HCT116 (cell line): ENCODE measurements at regions not wholly inside any gene's neighbourhood (a gene's known extent, or its start where the extent isn't known, plus 50 kb on each side); places are given as distances from the start of the nearest gene placed in this dataset.

Experiments
- ATAC-seq: fragments of 200-7000 bp; cut with Tn5 transposase; 2 replicates; pipeline ENCODE4 v1.9.1; 2020; ENCODE audit warnings: mild to moderate bottlenecking, moderate library complexity
- BruUV-seq: library from RNA; stranded (reverse); fragments of 400-500 nt; replicated peaks from 2 replicates; lab custom pipeline; 2021; lab: Mats Ljungman, UMichigan
- CTCF ChIA-PET: fragments of 300-600 bp; sonication (Branson Sonifier 250); formaldehyde crosslinking; loops from one replicate; lab custom pipeline; 2021; ENCODE audit warnings: antibody characterized with exemption; lab: Charles Lee
- POLR2A ChIA-PET: fragments of 300-600, 350-600 bp; sonication (Branson Sonifier 250); formaldehyde crosslinking; loops from one replicate; lab custom pipeline; 2021; ENCODE audit warnings: antibody characterized with exemption; lab: Charles Lee
- RAD21 ChIA-PET, 2 experiments: fragments of 300-600 bp; sonication (Branson Sonifier 250); formaldehyde crosslinking; loops; one replicate each; lab custom pipeline; 2023; ENCODE audit warnings: low total read pairs in 2 of 2; ENCODE audit not compliant: uncharacterized antibody in 2 of 2, unreplicated experiment in 2 of 2, low non-redundant PET in 1 of 2; lab: Charles Lee
- DNase-seq: peaks from one replicate; pipeline ENCODE4 v3.0.0-alpha.2; 2010; ENCODE audit warnings: low read depth, low spot score
- H2AFZ ChIP-seq: fragments of 200-600 bp; shearing (Covaris generic), sonication (generic); 2 replicates; pipeline ENCODE4 v1.6.1; 2017; ENCODE audit warnings: low read depth, mixed run types, mixed read lengths, antibody characterized with exemption, low read length; ENCODE audit not compliant: poor library complexity, severe bottlenecking
- H3K27ac ChIP-seq: 2 replicates; pipeline ENCODE4 v1.5.1; 2012; ENCODE audit warnings: low read depth, low read length
- H3K27me3 ChIP-seq: fragments of 200-600 bp; sonication (generic); 2 replicates; pipeline ENCODE4 v1.6.1; 2016; ENCODE audit warnings: mixed run types, low read length, mixed read lengths; ENCODE audit not compliant: insufficient read depth
- H3K36me3 ChIP-seq, 2 experiments: fragments of 200-500 bp in 1 of 2; fragments of 200-600 bp in 1 of 2; sonication (Bioruptor generic) in 1 of 2; sonication (generic) in 1 of 2; 2 replicates each; pipeline versions ENCODE4 v1.5.1 to v1.6.1; 2014 to 2016; ENCODE audit warnings: low read length in 2 of 2, inconsistent platforms in 1 of 2, mixed read lengths in 1 of 2, mixed run types in 1 of 2; ENCODE audit not compliant: insufficient read depth in 2 of 2, control insufficient read depth in 1 of 2
- H3K4me1 ChIP-seq, 2 experiments: fragments of 200-600 bp in 1 of 2; sonication (generic) in 1 of 2; 2 replicates each; pipeline versions ENCODE4 v1.5.1 to v1.6.1; 2012 to 2017; ENCODE audit warnings: low read length in 2 of 2, inconsistent platforms in 1 of 2, mild to moderate bottlenecking in 1 of 2, mixed read lengths in 1 of 2, mixed run types in 1 of 2, moderate library complexity in 1 of 2; ENCODE audit not compliant: insufficient read depth in 2 of 2, control insufficient read depth in 1 of 2
- H3K4me2 ChIP-seq: fragments of 200-600 bp; sonication (generic); 2 replicates; pipeline ENCODE4 v1.6.1; 2017; ENCODE audit warnings: mixed run types, low read length, mixed read lengths
- H3K4me3 ChIP-seq, 2 experiments: fragments of 200-600 bp in 1 of 2; sonication (generic) in 1 of 2; replicated peaks in 1 of 2; 2 replicates each; pipeline ENCODE4 v1.5.1; 2011 to 2016; ENCODE audit warnings: low read length in 2 of 2, control low read depth in 1 of 2, low read depth in 1 of 2, mild to moderate bottlenecking in 1 of 2, mixed read lengths in 1 of 2, mixed run types in 1 of 2
- H3K79me2 ChIP-seq: fragments of 200-600 bp; sonication (generic); 2 replicates; pipeline ENCODE4 v1.6.1; 2017; ENCODE audit warnings: mild to moderate bottlenecking, mixed run types, low read length, moderate library complexity, mixed read lengths; ENCODE audit not compliant: insufficient read depth
- H3K9ac ChIP-seq: fragments of 200-600 bp; sonication (generic); 2 replicates; pipeline ENCODE4 v1.6.1; 2016; ENCODE audit warnings: low read length, mixed read lengths
- H3K9me2 ChIP-seq: fragments of 200-600 bp; sonication (generic), shearing (Covaris generic); 2 replicates; pipeline ENCODE4 v1.6.1; 2017; ENCODE audit warnings: mixed run types, mild to moderate bottlenecking, moderate library complexity; ENCODE audit not compliant: insufficient read depth
- H3K9me3 ChIP-seq, 2 experiments: fragments of 200-500 bp in 1 of 2; fragments of 200-600 bp in 1 of 2; sonication (Bioruptor generic) in 1 of 2; sonication (generic) in 1 of 2; 2 replicates each; pipeline ENCODE4 v1.6.1; 2014 to 2017; ENCODE audit warnings: low read length in 2 of 2, mixed read lengths in 2 of 2, inconsistent platforms in 1 of 2, low read depth in 1 of 2, mild to moderate bottlenecking in 1 of 2, mixed run types in 1 of 2, moderate library complexity in 1 of 2; ENCODE audit not compliant: control insufficient read depth in 1 of 2, insufficient read depth in 1 of 2
- H4K20me1 ChIP-seq: fragments of 200-600 bp; sonication (generic), shearing (Covaris generic); 2 replicates; pipeline ENCODE4 v1.6.1; 2017; ENCODE audit warnings: mixed run types, mild to moderate bottlenecking, moderate library complexity; ENCODE audit not compliant: insufficient read depth
- ATF3 ChIP-seq: IDR thresholded peaks from 2 replicates; pipeline ENCODE4 v1.6.1; 2012
- CEBPB ChIP-seq: IDR thresholded peaks from 2 replicates; pipeline ENCODE4 v1.6.1; 2012; ENCODE audit warnings: low read depth
- CTCF ChIP-seq, 3 experiments: fragments of 200-600 bp in 1 of 3; sonication (generic) in 1 of 3; IDR thresholded peaks in 2 of 3; conservative IDR thresholded peaks in 1 of 3; 2 replicates each; pipeline ENCODE4 v1.5.1; 2012 to 2017; ENCODE audit warnings: low read depth in 2 of 3, low read length in 2 of 3, antibody characterized with exemption in 1 of 3, borderline replicate concordance in 1 of 3, control low read depth in 1 of 3, mild to moderate bottlenecking in 1 of 3, mixed read lengths in 1 of 3, mixed run types in 1 of 3, moderate library complexity in 1 of 3; ENCODE audit not compliant: insufficient read depth in 1 of 3
- ELF1 ChIP-seq: IDR thresholded peaks from 2 replicates; pipeline ENCODE4 v1.6.1; 2012; ENCODE audit warnings: low read depth, borderline replicate concordance
- EZH2 ChIP-seq: fragments of 200-600 bp; sonication (generic); IDR thresholded peaks from 2 replicates; pipeline ENCODE4 v1.6.1; 2017; ENCODE audit warnings: antibody characterized with exemption, mixed run types
- EZH2phosphoT487 ChIP-seq: fragments of 200-600 bp; IDR thresholded peaks from 2 replicates; pipeline ENCODE4 v1.6.1; 2018; ENCODE audit warnings: antibody characterized with exemption, borderline replicate concordance
- FOSL1 ChIP-seq: IDR thresholded peaks from 2 replicates; pipeline ENCODE4 v1.6.1; 2012; ENCODE audit warnings: low read depth
- JUND ChIP-seq: IDR thresholded peaks from 2 replicates; pipeline ENCODE4 v1.6.1; 2012
- MAX ChIP-seq: IDR thresholded peaks from 2 replicates; pipeline ENCODE4 v1.6.1; 2012
- POLR2A ChIP-seq: IDR thresholded peaks from 2 replicates; pipeline ENCODE4 v1.7.0; 2011; ENCODE audit warnings: borderline replicate concordance; ENCODE audit not compliant: insufficient read depth, insufficient read length; ENCODE audit errors: extremely low read depth
- RAD21 ChIP-seq: IDR thresholded peaks from 2 replicates; pipeline ENCODE4 v1.6.1; 2012; ENCODE audit warnings: low read depth, mild to moderate bottlenecking
- REST ChIP-seq: IDR thresholded peaks from 2 replicates; pipeline ENCODE4 v1.6.1; 2012; ENCODE audit warnings: low read depth
- SIN3A ChIP-seq: IDR thresholded peaks from 2 replicates; pipeline ENCODE4 v1.6.1; 2012; ENCODE audit warnings: low read depth
- SP1 ChIP-seq: IDR thresholded peaks from 2 replicates; pipeline ENCODE4 v1.6.1; 2012; ENCODE audit warnings: low read depth
- SRF ChIP-seq: IDR thresholded peaks from 2 replicates; pipeline ENCODE4 v1.6.1; 2012; ENCODE audit warnings: low read depth
- YY1 ChIP-seq: IDR thresholded peaks from 2 replicates; pipeline ENCODE4 v1.6.1; 2011; ENCODE audit warnings: low read length, low read depth, moderate library complexity, mild to moderate bottlenecking; ENCODE audit not compliant: insufficient replicate concordance; ENCODE audit errors: extremely low read depth
- ZBTB33 ChIP-seq: IDR thresholded peaks from 2 replicates; pipeline ENCODE4 v1.6.1; 2011; ENCODE audit warnings: mild to moderate bottlenecking, low read length, moderate library complexity; ENCODE audit not compliant: insufficient replicate concordance; ENCODE audit errors: extremely low read depth
- ZFX ChIP-seq: fragments of 450-650 bp; IDR thresholded peaks from 2 replicates; pipeline ENCODE4 v1.6.1; 2017
- intact Hi-C: fragments of 100-400 bp; cut with micrococcal nuclease; formaldehyde crosslinking; loops from 2 replicates; pipeline ENCODE4 v1.10.0; 2022

GRCh38 chr16:79826732-79827475 is 226.4 kb upstream of the MAF start:
- DNase-seq (no peak), ATAC-seq (no peak)
- Histone ChIP-seq H3K4me3 (no peak overlapping the region), H3K36me3 (no peaks in the 10 kb centered on the region), H3K9me2 (no peaks in the 10 kb centered on the region), H3K27me3 (no peaks in the 10 kb centered on the region), H3K4me2 (no peak overlapping the region), H3K27ac (no peak overlapping the region), H2AFZ (no peak overlapping the region), H3K9me3 (peaks cover 31 to 50% of the 10 kb centered on the region in 2 experiments; a peak in 2 of 4 replicates), H3K4me1 (no peaks in the 10 kb centered on the region), H3K9ac (no peak overlapping the region), H3K79me2 (no peaks in the 10 kb centered on the region), H4K20me1 (no peaks in the 10 kb centered on the region)
- BruUV-seq = no TSS peak
- RAD21 ChIA-PET = no interaction called here
- intact Hi-C loops = no loop called here
- CTCF ChIA-PET = no interaction called here
- POLR2A ChIA-PET = no interaction called here
- TF ChIP-seq SP1 (no peak), JUND (no peak), SIN3A (no peak), YY1 (no peak), FOSL1 (no peak), EZH2phosphoT487 (no peak), MAX (no peak), SRF (no peak), ELF1 (no peak), EZH2 (no peak), POLR2A (no peak), ZBTB33 (no peak), CTCF (IDR thresholded peaks at IDR 0.05 in 2 of 3, conservative IDR thresholded peaks at IDR 0.05 in 1 of 3; ENCODE audit: borderline replicate concordance in 1 of 3, insufficient read depth in 1 of 3, low read depth in 2 of 3, low read length in 2 of 3) (no peak), ATF3 (no peak), ZFX (no peak), REST (no peak), CEBPB (no peak), RAD21 (no peak)
